ENCODE measurements at regions not wholly inside any gene's neighbourhood (a gene's known extent, or its start where the extent isn't known, plus 50 kb on each side); places are given as distances from the start of the nearest gene placed in this dataset.

DNA sequence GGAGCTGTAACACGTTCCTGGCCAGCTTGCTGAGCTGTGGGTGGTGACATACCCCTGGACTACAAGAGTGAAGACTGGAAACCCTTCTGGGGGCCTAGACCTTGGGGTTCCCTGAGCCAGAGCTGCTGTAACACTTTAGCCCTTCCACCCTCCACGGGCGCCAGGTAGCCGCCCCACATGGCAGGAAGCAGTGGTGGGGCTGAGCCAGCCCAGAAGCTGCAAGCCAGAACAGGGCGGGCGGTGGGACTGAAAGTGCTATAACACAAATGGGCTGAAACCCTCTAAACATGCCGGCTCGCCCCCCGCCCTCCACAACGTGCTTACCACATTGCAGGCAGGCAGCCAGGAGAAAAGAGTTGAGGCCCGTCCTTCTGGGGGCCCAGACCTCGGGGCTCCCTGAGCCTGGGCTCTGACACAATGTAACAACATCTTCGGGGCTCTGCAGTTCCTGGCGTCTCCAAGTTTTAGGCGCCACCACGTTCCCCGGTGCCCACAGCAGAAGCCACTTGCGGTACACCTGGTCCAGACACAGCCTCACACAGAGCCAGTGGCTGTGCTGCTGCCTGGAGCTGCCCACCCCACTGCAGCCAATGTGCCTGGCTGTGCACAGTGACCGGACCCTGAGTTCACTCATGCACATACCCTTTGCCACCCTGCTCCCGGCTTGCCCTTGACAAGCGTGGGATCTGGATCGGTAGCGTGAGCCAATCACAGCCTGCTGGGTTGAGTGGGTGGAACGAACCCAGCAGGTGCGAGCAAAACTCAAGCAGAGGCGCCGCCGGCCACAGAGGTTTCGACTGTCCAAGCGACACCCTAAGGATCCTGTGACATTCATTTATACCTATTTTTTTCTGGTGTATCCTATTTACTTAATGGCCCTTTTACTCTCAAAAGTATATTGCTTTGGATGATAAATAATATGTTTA is 127.4 kb upstream of the FHL2 start:
- POLR2A ChIA-PET (ENCODE audit: low non-redundant PET), result no interaction called here
- intact Hi-C loops (cut with micrococcal nuclease; ENCODE audit: unreplicated experiment), result loop anchor here (10.0 kb wide), 1 partner anchor 411 kb away; no protein-coding TSS in a partner anchor

DNA sequence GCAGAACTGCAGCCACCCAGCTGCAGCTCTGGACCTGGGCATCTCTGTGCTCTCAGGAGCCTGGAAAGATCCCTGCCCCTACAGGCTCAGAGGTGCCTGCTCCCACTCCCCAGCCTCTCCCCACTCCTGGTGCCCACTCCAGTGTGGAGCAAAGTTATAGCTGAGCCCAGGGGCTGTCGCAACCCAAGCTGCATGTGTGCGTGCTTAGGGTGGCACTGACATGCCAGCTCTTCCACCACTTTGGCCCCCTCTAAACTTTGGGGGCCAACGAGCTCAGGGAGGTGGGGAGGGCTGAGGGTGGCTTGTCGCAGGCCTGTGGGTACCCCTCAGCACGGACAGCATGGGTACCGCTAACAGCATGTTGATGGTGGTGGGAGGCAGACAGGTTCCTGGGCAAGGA is 126.3 kb upstream of the FHL2 start:
- no peak overlapping the region for H3K27ac ChIP-seq (ENCODE audit: low read depth, low read length, poor library complexity, severe bottlenecking)
- ChIA-PET CTCF (no interaction called here), POLR2A (ENCODE audit: low non-redundant PET) (no interaction called here)
- H3K9me3 ChIP-seq (ENCODE audit: low read depth, low read length, poor library complexity, severe bottlenecking), result no peaks in the 10 kb centered on the region
- no peaks in the 10 kb centered on the region for H3K27me3 ChIP-seq (replicated peaks; ENCODE audit: insufficient read depth, low read depth, low read length, poor library complexity)
- intact Hi-C loops (cut with micrococcal nuclease; ENCODE audit: unreplicated experiment), result loop anchor here (10.0 kb wide), 1 partner anchor 410 kb away; no protein-coding TSS in a partner anchor
- no TSS peak for BruUV-seq (replicated peaks)
- H3K4me1 ChIP-seq (ENCODE audit: insufficient read depth, low read length, poor library complexity, severe bottlenecking), result no peaks in the 10 kb centered on the region
- H3K36me3 ChIP-seq (ENCODE audit: insufficient read depth, low read length, poor library complexity, severe bottlenecking), result no peaks in the 10 kb centered on the region
- no peak overlapping the region for H3K4me3 ChIP-seq (ENCODE audit: low read depth, low read length, poor library complexity, severe bottlenecking)
- no peak for TF ChIP-seq EZH2 (IDR thresholded peaks at IDR 0.05; ENCODE audit: borderline replicate concordance, low read depth, low read length, poor library complexity, severe bottlenecking)
- TF ChIP-seq, protein P1, sequence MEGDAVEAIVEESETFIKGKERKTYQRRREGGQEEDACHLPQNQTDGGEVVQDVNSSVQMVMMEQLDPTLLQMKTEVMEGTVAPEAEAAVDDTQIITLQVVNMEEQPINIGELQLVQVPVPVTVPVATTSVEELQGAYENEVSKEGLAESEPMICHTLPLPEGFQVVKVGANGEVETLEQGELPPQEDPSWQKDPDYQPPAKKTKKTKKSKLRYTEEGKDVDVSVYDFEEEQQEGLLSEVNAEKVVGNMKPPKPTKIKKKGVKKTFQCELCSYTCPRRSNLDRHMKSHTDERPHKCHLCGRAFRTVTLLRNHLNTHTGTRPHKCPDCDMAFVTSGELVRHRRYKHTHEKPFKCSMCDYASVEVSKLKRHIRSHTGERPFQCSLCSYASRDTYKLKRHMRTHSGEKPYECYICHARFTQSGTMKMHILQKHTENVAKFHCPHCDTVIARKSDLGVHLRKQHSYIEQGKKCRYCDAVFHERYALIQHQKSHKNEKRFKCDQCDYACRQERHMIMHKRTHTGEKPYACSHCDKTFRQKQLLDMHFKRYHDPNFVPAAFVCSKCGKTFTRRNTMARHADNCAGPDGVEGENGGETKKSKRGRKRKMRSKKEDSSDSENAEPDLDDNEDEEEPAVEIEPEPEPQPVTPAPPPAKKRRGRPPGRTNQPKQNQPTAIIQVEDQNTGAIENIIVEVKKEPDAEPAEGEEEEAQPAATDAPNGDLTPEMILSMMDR (conservative IDR thresholded peaks at IDR 0.05; ENCODE audit: low read depth, low read length), result no peak
- no peak for DNase-seq (ENCODE audit: low spot score)

More for the DNA sequence above, 127.4 kb upstream of the FHL2 start:
- CTCF ChIA-PET, result no interaction called here
- no TSS peak for BruUV-seq (replicated peaks)
- TF ChIP-seq, protein P1 (conservative IDR thresholded peaks at IDR 0.05; ENCODE audit: low read depth, low read length), result no peak
- no peak for TF ChIP-seq EZH2 (IDR thresholded peaks at IDR 0.05; ENCODE audit: borderline replicate concordance, low read depth, low read length, poor library complexity, severe bottlenecking)
- no peak overlapping the region for H3K27ac ChIP-seq (ENCODE audit: low read depth, low read length, poor library complexity, severe bottlenecking)
- H3K9me3 ChIP-seq (ENCODE audit: low read depth, low read length, poor library complexity, severe bottlenecking), result no peaks in the 10 kb centered on the region
- H3K27me3 ChIP-seq (replicated peaks; ENCODE audit: insufficient read depth, low read depth, low read length, poor library complexity), result no peaks in the 10 kb centered on the region
- no peaks in the 10 kb centered on the region for H3K36me3 ChIP-seq (ENCODE audit: insufficient read depth, low read length, poor library complexity, severe bottlenecking)
- no peaks in the 10 kb centered on the region for H3K4me1 ChIP-seq (ENCODE audit: insufficient read depth, low read length, poor library complexity, severe bottlenecking)
- DNase-seq (ENCODE audit: low spot score), result no peak
- no peak overlapping the region for H3K4me3 ChIP-seq (ENCODE audit: low read depth, low read length, poor library complexity, severe bottlenecking)

GRCh38 chr2:105522645-105523044 is 123.8 kb upstream of the FHL2 start:
- intact Hi-C loops (cut with micrococcal nuclease; ENCODE audit: unreplicated experiment), result loop anchor here (10.0 kb wide), 1 partner anchor 408 kb away; no protein-coding TSS in a partner anchor
- no peak overlapping the region for H3K4me3 ChIP-seq (ENCODE audit: low read depth, low read length, poor library complexity, severe bottlenecking)
- H3K27me3 ChIP-seq (replicated peaks; ENCODE audit: insufficient read depth, low read depth, low read length, poor library complexity), result no peaks in the 10 kb centered on the region
- no peaks in the 10 kb centered on the region for H3K9me3 ChIP-seq (ENCODE audit: low read depth, low read length, poor library complexity, severe bottlenecking)
- H3K36me3 ChIP-seq (ENCODE audit: insufficient read depth, low read length, poor library complexity, severe bottlenecking), result no peaks in the 10 kb centered on the region
- BruUV-seq (replicated peaks), result no TSS peak
- ChIA-PET POLR2A (ENCODE audit: low non-redundant PET) (no interaction called here), CTCF (no interaction called here)
- no peak for TF ChIP-seq EZH2 (IDR thresholded peaks at IDR 0.05; ENCODE audit: borderline replicate concordance, low read depth, low read length, poor library complexity, severe bottlenecking)
- TF ChIP-seq, protein P1 (conservative IDR thresholded peaks at IDR 0.05; ENCODE audit: low read depth, low read length), result no peak
- no peaks in the 10 kb centered on the region for H3K4me1 ChIP-seq (ENCODE audit: insufficient read depth, low read length, poor library complexity, severe bottlenecking)
- DNase-seq (ENCODE audit: low spot score), result no peak
- H3K27ac ChIP-seq (ENCODE audit: low read depth, low read length, poor library complexity, severe bottlenecking), result no peak overlapping the region
